H9 (cell line): ENCODE measurements at regions not wholly inside any gene's neighbourhood (a gene's known extent, or its start where the extent isn't known, plus 50 kb on each side); places are given as distances from the start of the nearest gene placed in this dataset.

ENCODE experiments used
- DNase-seq: peaks from one replicate; pipeline ENCODE4 v3.0.0-alpha.2; 2017
- H2AFZ ChIP-seq: one replicate; pipeline ENCODE4 v1.6.1; 2013; ENCODE audit warnings: mild to moderate bottlenecking, low read length, control low read depth, moderate library complexity
- H2AK5ac ChIP-seq: 2 replicates; pipeline ENCODE4 v1.6.1; 2013; ENCODE audit warnings: low read length, control low read depth, mixed read lengths; ENCODE audit not compliant: insufficient read length
- H2BK120ac ChIP-seq: one replicate; pipeline ENCODE4 v1.6.1; 2013; ENCODE audit warnings: low read depth, mild to moderate bottlenecking, low read length, control low read depth, inconsistent platforms; ENCODE audit not compliant: poor library complexity, severe bottlenecking
- H2BK12ac ChIP-seq: 2 replicates; pipeline ENCODE4 v1.6.1; 2013; ENCODE audit warnings: low read length, control low read depth, mixed read lengths, low read depth; ENCODE audit not compliant: insufficient read length
- H2BK15ac ChIP-seq: 2 replicates; pipeline ENCODE4 v1.6.1; 2013; ENCODE audit warnings: low read depth, low read length, control low read depth
- H2BK20ac ChIP-seq: one replicate; pipeline ENCODE4 v1.6.1; 2013; ENCODE audit warnings: low read depth, mild to moderate bottlenecking, low read length, control low read depth, inconsistent platforms; ENCODE audit not compliant: poor library complexity, severe bottlenecking
- H2BK5ac ChIP-seq: 2 replicates; pipeline ENCODE4 v1.6.1; 2013; ENCODE audit warnings: low read length, control low read depth, mixed read lengths; ENCODE audit not compliant: insufficient read length
- H3K14ac ChIP-seq: 2 replicates; pipeline ENCODE4 v1.6.1; 2013; ENCODE audit warnings: low read length, control low read depth; ENCODE audit not compliant: insufficient read depth
- H3K18ac ChIP-seq: 2 replicates; pipeline ENCODE4 v1.6.1; 2013; ENCODE audit warnings: low read depth, mild to moderate bottlenecking, mixed read lengths, low read length, control low read depth; ENCODE audit not compliant: insufficient read length
- H3K23ac ChIP-seq: 2 replicates; pipeline ENCODE4 v1.6.1; 2013; ENCODE audit warnings: low read length, control low read depth, mixed read lengths, low read depth; ENCODE audit not compliant: insufficient read length
- H3K23me2 ChIP-seq: 2 replicates; pipeline ENCODE4 v1.6.1; 2013; ENCODE audit warnings: low read depth, mild to moderate bottlenecking, mixed read lengths, low read length, control low read depth; ENCODE audit not compliant: insufficient read length, poor library complexity, severe bottlenecking
- H3K27ac ChIP-seq: 2 replicates; pipeline ENCODE4 v1.5.1; 2013; ENCODE audit warnings: low read length, control low read depth, mixed read lengths, low read depth; ENCODE audit not compliant: insufficient read length
- H3K27me3 ChIP-seq: 2 replicates; pipeline ENCODE4 v1.6.1; 2013; ENCODE audit warnings: low read length, control low read depth, inconsistent platforms; ENCODE audit not compliant: insufficient read depth
- H3K4ac ChIP-seq: 2 replicates; pipeline ENCODE4 v1.6.1; 2013; ENCODE audit warnings: low read depth, mild to moderate bottlenecking, control low read depth, inconsistent platforms, low read length, moderate library complexity
- H3K4me1 ChIP-seq: 2 replicates; pipeline ENCODE4 v1.6.1; 2013; ENCODE audit warnings: low read length, control low read depth, inconsistent platforms; ENCODE audit not compliant: insufficient read depth
- H3K4me2 ChIP-seq: 2 replicates; pipeline ENCODE4 v1.6.1; 2013; ENCODE audit warnings: low read length, control low read depth, mixed read lengths; ENCODE audit not compliant: insufficient read length, insufficient read depth
- H3K56ac ChIP-seq: 2 replicates; pipeline ENCODE4 v1.6.1; 2013; ENCODE audit warnings: low read depth, mild to moderate bottlenecking, mixed read lengths, low read length, control low read depth; ENCODE audit not compliant: insufficient read length
- H3K79me1 ChIP-seq: 2 replicates; pipeline ENCODE4 v1.6.1; 2013; ENCODE audit warnings: low read depth, mild to moderate bottlenecking, moderate library complexity, low read length, control low read depth, inconsistent platforms; ENCODE audit not compliant: insufficient read depth, poor library complexity, severe bottlenecking
- H3K79me2 ChIP-seq: 2 replicates; pipeline ENCODE4 v1.6.1; 2013; ENCODE audit warnings: low read length, control low read depth, inconsistent platforms; ENCODE audit not compliant: insufficient read depth
- H3K9ac ChIP-seq: 2 replicates; pipeline ENCODE4 v1.6.1; 2013; ENCODE audit warnings: low read length, control low read depth, mixed read lengths; ENCODE audit not compliant: insufficient read length; ENCODE audit errors: extremely low read depth
- H3K9me3 ChIP-seq: one replicate; pipeline ENCODE4 v1.6.1; 2013; ENCODE audit warnings: low read depth, low read length, inconsistent platforms; ENCODE audit not compliant: control insufficient read depth
- H3T11ph ChIP-seq: one replicate; pipeline ENCODE4 v1.6.1; 2013; ENCODE audit warnings: mild to moderate bottlenecking, low read length, control low read depth, inconsistent platforms
- H4K20me1 ChIP-seq: one replicate; pipeline ENCODE4 v1.6.1; 2013; ENCODE audit not compliant: control insufficient read depth, insufficient read length, insufficient read depth
- H4K5ac ChIP-seq: 2 replicates; pipeline ENCODE4 v1.6.1; 2013; ENCODE audit warnings: low read depth, mild to moderate bottlenecking, mixed read lengths, low read length, control low read depth; ENCODE audit not compliant: insufficient read length
- H4K8ac ChIP-seq: replicated peaks from 2 replicates; pipeline ENCODE4 v1.6.1; 2013; ENCODE audit warnings: low read length, control low read depth, mixed read lengths, low read depth; ENCODE audit not compliant: insufficient read length
- H4K91ac ChIP-seq: 2 replicates; pipeline ENCODE4 v1.6.1; 2013; ENCODE audit warnings: low read depth, mild to moderate bottlenecking, moderate library complexity, mixed read lengths, low read length, control low read depth; ENCODE audit not compliant: insufficient read length
- H3K27ac Mint-ChIP-seq, 3 experiments: 2 replicates in 2 of 3; 3 replicates in 1 of 3; pipeline ENCODE4 v1.8.0; 2020 to 2021; ENCODE audit warnings: mixed read lengths in 3 of 3, mild to moderate bottlenecking in 1 of 3, moderate library complexity in 1 of 3
- H3K27me3 Mint-ChIP-seq: 2 replicates; pipeline ENCODE4 v1.8.0; 2021; ENCODE audit warnings: low read depth, mild to moderate bottlenecking, moderate library complexity, mixed read lengths
- H3K36me3 Mint-ChIP-seq, 3 experiments: 2 replicates in 2 of 3; 3 replicates in 1 of 3; pipeline ENCODE4 v1.8.0; 2020 to 2021; ENCODE audit warnings: low read depth in 3 of 3, mixed read lengths in 3 of 3; ENCODE audit not compliant: insufficient read depth in 1 of 3
- H3K4me1 Mint-ChIP-seq, 2 experiments: 2 replicates each; pipeline ENCODE4 v1.8.0; 2020; ENCODE audit warnings: mixed read lengths in 2 of 2
- H3K4me3 Mint-ChIP-seq, 2 experiments: 2 replicates in 1 of 2; 3 replicates in 1 of 2; pipeline ENCODE4 v1.8.0; 2020 to 2021; ENCODE audit warnings: mild to moderate bottlenecking in 2 of 2, mixed read lengths in 2 of 2, moderate library complexity in 1 of 2
- H3K9me3 Mint-ChIP-seq, 2 experiments: 2 replicates in 1 of 2; 3 replicates in 1 of 2; pipeline ENCODE4 v1.8.0; 2020; ENCODE audit warnings: mild to moderate bottlenecking in 2 of 2, mixed read lengths in 2 of 2, moderate library complexity in 1 of 2
- CTCF ChIP-seq: fragments of 200-600 bp; sonication (generic); conservative IDR thresholded peaks from 3 replicates; pipeline ENCODE4 v1.8.0; 2021; ENCODE audit warnings: antibody characterized with exemption, mild to moderate bottlenecking
- WGBS: extraction: QIAGEN DNeasy Blood & Tissue Kit; methylation state at CpG from one replicate; pipeline ENCODE4 v1.1.7; 2013; ENCODE audit warnings: missing lambda C conversion rate, low lambda C conversion rate, mixed read lengths; ENCODE audit not compliant: insufficient read length; ENCODE audit errors: extremely low coverage; 5-methylcytosine and 5-hydroxymethylcytosine counted together

- no peak overlapping the region for H2BK20ac ChIP-seq
- H3K27ac Mint-ChIP-seq = no peak overlapping the region
- H2BK12ac ChIP-seq = no peak overlapping the region
- no peak overlapping the region for H2AFZ ChIP-seq
- no peak overlapping the region for H3K4me3 Mint-ChIP-seq
- H3K79me2 ChIP-seq = no peaks in the 10 kb centered on the region
- no peaks in the 10 kb centered on the region for H3K27me3 Mint-ChIP-seq
- H4K20me1 ChIP-seq = no peaks in the 10 kb centered on the region
- no peaks in the 10 kb centered on the region for H3K9me3 ChIP-seq
- H2BK15ac ChIP-seq = no peak overlapping the region
- no peaks in the 10 kb centered on the region for H3K27me3 ChIP-seq
- DNase-seq = no peak
- no peak overlapping the region for H3K4me2 ChIP-seq
- H4K8ac ChIP-seq = no peak overlapping the region
- no peak overlapping the region for H3K27ac ChIP-seq
- no peak overlapping the region for H2BK120ac ChIP-seq
- H3K9me3 Mint-ChIP-seq = no peaks in the 10 kb centered on the region
- no CpG with 5 or more reads among the region's 1 CpG for WGBS
- H3K36me3 Mint-ChIP-seq = no peaks in the 10 kb centered on the region
- no peaks in the 10 kb centered on the region for H3K4me1 ChIP-seq
- no peaks in the 10 kb centered on the region for H3K4me1 Mint-ChIP-seq
- no peak overlapping the region for H2BK5ac ChIP-seq
- H3K18ac ChIP-seq = no peak overlapping the region
- H3K79me1 ChIP-seq = no peaks in the 10 kb centered on the region
- no peaks in the 10 kb centered on the region for H3K23me2 ChIP-seq
- no peak overlapping the region for H3K23ac ChIP-seq
- no peak overlapping the region for H3T11ph ChIP-seq
- no peak overlapping the region for H4K5ac ChIP-seq
- H2AK5ac ChIP-seq = no peak overlapping the region
- no peak overlapping the region for H3K14ac ChIP-seq
- H3K56ac ChIP-seq = no peak overlapping the region
- no peak overlapping the region for H3K9ac ChIP-seq
- TF ChIP-seq CTCF = no peak
- H3K4ac ChIP-seq = no peak overlapping the region
- H4K91ac ChIP-seq = no peak overlapping the region
These were observed 903.1 kb upstream of the SPRY2 start for GRCh38 chr13:81244011-81244410.
